HG02943 (cell line): ENCODE measurements at regions not wholly inside any gene's neighbourhood (a gene's known extent, or its start where the extent isn't known, plus 50 kb on each side); places are given as distances from the start of the nearest gene placed in this dataset.

Experiments used
- ATAC-seq: cut with Tn5 transposase; IDR thresholded peaks from one replicate; pipeline ENCODE4 v1.9.1; 2021; ENCODE audit warnings: mild to moderate bottlenecking, low read depth, moderate library complexity; ENCODE audit not compliant: unreplicated experiment

DNA sequence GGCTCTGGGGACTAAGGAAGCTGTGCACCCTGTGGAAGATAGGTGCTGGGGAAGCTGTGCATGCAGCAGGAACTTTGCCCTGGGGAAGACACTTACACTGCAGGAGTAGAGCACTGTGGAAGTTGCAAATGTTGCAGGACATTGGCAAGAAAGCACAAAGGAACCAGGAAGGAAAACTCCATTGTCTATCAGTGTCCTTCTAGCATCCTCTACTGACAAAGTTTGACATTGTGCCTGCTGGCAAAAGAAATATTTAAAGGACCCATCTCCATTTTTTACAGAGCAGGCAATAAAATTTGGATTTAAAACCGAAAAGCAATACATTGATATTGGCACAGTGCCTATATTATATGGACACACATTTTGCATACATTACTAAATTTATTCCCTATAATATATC is 394.1 kb downstream of the PBX1 start:
- ATAC-seq, result no peak

DNA sequence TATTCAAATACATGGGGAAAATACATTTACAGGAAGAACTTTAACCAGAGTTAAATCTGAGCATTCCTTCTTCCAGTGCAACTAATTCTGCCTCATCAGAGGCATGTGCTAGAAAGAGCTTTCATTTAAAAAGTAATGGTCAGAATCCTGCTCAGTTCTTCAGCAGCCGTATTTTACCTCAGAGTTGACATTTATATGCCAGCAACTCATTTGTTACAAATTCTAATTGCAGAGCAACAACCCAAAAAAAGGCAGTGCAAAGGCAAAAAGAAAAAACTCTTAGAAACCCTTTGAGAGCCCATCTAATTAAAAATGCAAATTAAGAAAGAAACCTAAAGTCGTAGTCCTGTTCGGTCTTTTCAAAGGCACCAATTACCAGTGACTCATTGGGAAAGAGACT is 392.5 kb downstream of the PBX1 start:
- no peak for ATAC-seq

DNA sequence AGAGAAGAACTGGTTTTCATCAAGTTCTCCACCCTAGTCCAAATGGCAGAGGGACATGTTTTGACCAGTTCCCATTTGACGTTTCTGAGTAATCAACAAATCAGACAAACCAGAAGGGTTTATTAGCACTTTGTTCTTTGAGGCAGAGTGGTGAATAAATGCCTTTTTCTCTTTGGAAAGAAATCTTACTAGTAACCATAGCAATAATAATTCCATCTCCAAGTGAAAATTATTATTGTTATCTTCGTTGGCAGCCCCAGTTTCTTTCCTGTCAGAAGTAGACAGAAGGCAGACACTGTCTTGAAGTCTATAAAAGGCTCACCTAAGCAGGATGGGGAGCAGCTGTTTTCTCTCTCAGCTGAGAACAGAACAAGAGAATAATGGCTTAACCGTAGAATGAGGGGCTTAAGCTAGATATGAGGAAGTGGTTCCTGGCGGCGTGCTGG is 391.6 kb downstream of the PBX1 start:
- no peak for ATAC-seq

DNA sequence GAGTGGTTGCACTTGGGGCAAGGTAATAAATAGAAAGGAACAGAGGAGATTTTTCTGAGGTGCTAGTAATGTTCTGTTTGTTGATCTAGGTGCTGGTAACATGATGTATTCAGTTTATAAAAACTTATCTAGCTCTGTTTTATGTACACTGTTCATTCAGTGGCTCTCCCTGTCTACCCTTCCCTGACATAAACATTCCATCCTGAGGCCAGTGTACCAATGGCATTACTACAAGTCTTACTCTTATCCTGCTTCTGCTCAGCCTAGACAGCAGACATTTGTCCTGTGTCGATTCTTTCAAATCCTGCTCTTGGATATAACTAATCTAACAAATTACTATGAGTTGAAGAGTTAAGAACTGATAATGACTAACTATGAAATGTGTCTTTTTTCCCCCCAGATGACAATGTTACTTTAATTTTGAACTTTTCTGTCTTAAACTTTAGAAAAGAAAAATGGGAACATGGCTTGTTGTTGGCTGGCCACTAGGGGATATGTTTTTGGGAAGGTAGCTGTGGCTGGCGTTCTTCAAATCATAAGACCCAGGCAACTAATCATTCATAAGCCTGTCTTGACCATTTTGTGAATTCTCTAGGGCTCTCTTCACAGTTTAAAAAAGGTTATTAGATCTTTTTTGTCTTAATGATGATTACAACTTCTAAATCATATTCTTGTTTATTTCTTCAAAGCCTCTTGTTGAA is 390.9 kb downstream of the PBX1 start:
- ATAC-seq, result no peak

DNA sequence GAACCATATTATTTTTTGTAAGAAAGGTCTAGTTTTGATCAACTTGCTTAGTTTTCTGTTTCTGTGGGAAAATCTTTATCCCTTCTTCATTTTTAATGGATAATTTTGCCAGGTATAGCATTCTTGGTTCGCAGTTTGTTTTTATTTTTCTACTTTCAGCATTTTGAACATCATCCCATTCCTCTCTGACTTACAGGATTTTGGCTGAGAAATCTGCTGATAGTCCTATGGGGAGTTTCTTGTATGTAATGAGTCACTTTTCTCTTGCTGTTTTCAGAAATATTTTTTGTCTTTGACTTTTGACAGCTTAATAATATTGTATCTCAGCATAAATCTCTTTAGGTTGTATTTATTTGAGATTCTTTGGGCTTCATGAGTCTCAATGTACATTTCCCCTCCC is 389.1 kb downstream of the PBX1 start:
- no peak for ATAC-seq

DNA sequence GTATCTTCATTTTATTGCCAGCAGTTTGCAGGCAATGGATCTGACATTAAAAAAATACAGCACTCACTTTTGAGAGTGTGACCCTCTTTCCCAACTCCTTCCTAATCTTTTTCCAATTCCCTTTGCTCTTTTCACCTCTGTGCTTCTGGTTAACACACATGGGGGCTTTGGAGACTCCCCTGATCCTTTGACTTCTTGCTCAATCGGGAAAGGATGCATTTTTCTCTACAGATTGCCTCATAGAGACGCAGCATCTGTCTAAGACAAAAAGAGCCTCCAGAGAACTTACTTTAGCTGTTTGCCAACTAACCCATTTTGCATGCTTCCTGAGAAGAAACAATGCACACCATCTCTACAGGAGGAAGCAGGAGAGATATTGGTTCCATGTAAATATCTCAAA is 378.3 kb downstream of the PBX1 start:
- no peak for ATAC-seq

DNA sequence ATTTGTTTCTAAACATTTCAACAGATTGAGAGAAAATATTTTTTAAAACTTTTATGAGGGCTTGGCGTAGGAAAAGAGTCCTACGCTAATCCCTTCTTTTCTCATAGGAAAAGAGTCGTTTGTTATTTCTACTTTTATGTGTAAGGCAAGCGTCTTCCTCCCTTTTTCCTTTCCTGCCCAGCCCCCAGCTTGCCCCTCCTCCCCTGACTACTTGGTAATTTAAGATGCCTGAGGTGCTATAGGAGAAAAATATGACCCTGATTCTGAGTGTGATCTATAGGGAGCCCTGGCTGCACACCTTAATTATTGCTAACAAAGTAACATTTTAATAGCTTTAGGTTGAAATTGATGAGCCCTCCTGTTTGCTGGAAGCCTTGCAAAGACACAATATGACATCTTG is 373.6 kb downstream of the PBX1 start:
- ATAC-seq, result no peak

DNA sequence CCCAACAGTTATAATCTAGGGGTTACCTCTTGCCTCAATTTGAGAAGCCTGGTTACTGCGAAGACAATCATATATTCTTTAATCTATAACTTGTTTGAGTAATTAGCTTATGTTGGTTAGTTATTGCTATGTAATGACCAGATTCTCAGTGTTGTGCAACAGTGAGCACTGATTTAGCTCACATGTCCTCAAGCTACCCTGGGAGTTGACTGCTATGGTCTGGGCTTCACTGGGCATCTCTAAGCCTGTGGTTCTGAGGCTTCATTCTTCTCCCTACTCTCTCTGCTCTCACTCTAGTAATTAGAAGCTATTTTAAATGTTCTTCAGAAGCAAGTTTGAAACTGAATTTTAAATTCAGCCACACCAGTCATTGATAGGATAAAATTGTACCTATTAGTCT is 371.8 kb downstream of the PBX1 start:
- ATAC-seq, result no peak

DNA sequence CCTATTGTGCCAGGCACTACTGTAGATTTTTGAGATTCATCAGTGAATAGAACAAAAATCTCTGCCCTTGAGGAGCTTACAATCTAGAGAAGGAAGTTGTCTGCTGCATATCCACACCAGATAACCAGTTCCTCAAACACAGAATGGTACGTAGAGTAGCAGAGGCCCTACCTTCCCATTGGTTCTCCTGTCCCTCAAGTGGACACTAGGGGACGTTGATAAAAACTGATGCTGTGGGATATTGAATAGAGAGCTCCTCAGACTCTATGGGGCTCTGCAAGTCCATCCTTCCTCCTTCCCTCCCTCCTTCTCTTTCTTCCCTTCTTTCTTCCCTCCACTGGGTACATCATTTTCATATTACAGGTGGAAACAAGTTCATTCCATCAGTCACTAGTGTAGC is 371.3 kb downstream of the PBX1 start:
- ATAC-seq, result no peak

DNA sequence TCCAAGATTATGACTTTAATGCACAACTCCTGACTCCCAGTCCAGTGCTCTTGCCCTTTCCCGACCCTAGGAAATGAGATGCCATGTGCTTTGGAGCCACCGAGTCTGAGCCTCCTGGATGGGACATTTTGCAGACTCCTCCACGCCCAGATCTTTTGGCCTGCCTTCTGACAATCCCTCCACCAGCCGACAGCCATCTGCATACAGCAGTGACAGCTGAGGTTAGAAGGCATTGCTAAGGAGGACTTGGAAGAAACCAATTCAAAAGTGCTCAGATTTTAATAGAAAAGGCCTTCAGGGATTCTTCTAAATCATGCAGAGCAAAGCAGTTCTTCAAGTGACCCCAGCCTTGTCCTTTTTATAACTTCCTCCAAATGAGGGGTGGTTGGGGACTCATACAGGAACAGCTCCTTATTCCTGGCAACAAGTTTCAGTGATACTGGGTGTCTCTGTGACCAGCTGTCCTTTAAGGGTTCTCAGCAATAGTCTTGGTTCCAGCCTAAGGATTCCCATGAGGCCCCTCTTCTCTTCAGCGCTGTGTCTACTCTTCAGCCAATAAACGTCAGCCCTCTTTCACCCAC is 369.3 kb downstream of the PBX1 start:
- no peak for ATAC-seq

DNA sequence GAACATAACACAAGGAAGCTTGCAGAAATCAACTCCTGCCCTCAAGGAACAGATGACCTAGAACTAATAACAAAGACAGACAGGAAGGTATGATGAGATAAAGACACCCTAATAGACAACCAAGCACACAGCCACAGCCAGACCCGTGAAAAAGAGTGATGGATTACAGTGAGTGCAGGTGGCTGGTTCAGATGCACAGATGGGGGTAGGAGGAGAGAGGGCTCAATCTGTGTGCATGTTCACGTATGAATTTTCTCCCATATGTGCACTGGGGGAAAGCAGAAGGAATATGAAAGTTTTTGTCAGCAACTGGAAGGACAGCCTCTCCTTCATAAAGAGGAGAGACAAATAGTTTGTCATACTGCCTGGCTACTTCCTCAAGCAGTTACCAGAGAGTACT is 367.1 kb downstream of the PBX1 start:
- no peak for ATAC-seq

DNA sequence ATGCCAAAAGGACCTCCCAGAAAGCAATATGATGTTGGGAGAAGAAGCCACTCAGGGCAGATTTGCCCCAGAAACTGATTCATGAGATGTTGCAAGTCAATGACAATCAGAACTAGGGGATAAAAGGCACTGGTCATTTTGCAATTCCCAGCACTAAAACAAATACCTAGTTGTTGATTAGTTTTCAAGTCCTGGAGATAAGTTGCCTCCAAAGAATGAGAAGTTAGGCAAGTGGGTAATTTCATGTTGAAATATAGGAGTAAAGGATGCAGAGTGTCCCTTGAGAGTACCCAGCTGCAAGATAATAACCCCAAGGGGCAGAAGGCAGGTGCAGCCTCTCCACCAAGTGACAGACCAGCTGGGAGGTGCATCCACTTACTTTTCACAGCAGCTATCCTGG is 363.6 kb downstream of the PBX1 start:
- ATAC-seq, result no peak

DNA sequence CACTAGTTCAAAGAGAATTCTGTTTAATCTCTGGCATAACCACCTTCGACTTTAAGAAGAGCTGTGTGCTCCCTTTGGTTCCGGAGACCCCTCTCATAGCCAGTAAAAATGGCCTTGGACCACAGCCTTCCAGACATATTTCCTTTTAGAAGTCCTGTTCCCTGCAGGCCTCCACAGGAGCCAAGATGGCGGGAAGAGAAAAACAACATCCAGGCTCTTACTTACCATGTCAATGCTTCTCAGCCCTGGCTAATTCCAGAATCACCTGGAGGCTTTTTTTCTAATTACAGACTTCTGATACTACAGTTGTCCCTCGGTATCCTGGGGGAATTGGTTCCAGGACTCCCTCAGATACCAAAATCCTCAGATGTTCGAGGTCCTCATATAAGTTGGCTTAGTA is 362.5 kb downstream of the PBX1 start:
- no peak for ATAC-seq

DNA sequence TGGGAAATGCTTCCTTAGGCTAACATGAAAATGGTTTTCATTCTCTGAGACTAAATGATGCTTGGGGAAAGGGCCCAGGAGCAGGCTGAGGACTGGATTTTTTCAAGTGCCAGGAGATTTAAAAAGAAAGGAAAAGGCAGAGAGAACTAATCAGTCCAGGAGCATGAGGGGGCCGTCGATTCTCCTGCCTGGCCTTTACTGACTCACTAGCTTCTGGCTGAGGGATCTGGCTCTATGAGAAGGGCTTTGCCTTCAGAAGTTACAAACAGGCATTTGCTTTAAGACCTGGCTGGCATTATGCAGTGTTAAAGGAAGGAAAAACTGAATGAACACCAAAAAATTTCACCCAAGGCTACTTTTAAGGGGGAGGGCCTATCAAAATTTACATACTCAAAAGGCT is 359.2 kb downstream of the PBX1 start:
- no peak for ATAC-seq

DNA sequence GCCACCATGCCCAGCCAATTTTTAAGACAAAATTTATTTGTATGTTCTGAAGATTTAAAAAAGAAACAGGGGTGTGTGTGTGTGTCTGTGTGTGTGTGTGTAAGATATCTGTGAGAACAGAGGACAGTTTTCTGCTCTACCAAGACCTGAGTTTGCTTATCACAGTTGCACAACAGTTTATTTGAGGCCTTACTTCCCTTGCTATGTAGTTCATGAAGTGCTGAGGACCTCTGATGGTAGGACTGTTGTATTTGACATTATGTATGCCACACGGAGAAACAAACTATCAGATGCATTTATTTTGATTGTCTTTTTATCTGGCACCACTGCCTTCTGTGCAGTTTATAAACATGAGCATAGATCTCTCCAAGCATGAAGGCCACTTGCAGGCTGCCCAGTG is 355.2 kb downstream of the PBX1 start:
- no peak for ATAC-seq

DNA sequence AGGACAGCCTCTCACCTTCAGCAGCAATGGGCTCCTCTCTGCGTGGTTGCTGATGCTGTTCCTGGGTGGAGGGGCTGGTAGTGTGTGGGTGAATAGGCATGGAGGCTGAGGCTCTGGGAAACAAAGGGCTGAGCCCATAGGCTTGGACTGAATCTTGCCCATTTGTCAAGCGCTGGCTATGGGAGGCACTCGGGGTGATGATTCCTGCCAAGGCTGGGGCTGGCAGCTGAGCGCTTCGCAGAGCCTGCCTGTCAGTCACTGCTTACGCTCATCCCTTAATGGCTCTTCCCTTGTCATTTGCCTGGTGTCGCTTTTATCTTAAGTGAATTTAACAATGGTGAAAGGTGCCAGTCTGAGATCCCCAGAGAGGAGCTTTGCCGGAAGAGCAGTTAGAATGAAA is 353.3 kb downstream of the PBX1 start:
- no peak for ATAC-seq

DNA sequence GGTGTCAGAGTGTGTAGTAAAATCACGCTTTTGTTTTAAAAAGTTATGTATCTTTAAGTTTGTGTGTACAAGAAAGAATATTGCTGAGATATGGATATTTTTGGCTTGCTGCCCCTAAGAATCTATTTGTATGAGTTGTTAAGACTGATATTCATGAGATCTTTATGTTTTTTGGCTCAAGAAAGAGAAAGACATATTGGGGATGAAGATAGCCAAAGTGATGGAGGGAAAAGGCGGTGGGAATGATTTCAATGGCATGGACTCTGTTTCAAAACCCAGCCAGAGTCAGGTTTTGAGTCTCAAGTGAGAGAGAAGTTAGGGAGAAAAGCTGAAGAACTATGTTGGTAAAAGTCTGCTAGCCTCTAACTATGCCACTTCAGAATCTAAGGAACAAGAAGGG is 351.7 kb downstream of the PBX1 start:
- no peak for ATAC-seq

DNA sequence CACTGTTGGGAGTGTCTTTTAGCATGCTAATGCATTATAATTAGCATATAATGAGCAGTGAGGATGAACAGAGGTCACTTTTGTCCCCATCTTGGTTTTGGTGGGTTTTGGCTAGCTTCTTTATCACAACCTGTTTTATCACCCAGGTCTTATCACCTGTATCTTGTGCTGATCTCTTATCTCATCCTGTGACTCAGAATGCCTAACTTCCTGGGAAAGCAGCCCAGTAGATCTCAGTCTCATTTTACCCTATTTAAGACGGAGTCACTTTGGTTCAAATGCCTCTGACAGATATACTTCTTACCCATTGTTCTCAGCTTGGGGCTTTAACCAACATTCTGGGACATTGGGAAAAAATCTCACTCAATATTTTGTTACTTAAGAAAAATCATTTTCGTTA is 348.7 kb downstream of the PBX1 start:
- no peak for ATAC-seq

DNA sequence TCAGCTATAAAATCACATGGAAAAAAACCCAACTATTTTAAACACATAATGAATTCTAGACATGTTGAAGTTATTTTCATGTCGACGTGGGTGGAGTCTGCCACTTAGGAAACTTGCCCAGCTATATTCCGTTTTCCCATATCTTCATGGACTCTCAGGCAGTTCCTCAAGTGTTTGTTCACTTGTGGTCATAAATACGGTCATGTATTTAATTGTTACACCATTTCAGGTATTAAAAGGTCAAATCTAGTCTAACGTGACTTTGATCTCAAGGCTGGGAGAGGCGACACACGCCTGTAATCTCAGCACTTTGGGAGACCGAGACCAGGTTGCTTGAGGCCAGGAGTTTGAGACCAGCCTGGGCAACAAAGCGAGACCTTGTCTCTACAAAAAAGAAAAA is 346.9 kb downstream of the PBX1 start:
- ATAC-seq, result no peak

DNA sequence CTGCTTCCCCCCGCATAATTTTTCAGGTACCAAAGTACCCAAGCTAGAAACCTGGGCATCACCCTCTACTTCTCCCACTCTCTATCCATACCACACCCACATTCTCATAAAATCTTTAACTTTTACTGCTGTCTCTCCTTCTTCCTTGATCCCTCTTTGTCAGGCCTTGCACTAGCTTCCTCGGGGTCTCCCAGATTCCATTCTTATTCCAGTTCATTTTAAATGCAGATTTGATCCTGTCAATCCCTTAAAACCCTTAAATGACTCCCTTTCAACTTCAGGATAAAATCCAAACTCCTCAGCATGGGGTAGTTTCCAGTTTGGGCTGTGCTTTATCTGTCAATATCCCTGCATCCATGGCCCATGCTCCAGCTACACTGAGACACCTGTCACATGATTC is 343.5 kb downstream of the PBX1 start:
- ATAC-seq, result no peak
